Caco-2 (cell line): ENCODE measurements at regions not wholly inside any gene's neighbourhood (a gene's known extent, or its start where the extent isn't known, plus 50 kb on each side); places are given as distances from the start of the nearest gene placed in this dataset.

Experiments used
- BruUV-seq: library from RNA; stranded (reverse); fragments of 400-500 nt; replicated peaks from 2 replicates; lab custom pipeline; 2021; lab: Mats Ljungman, UMichigan
- CTCF ChIA-PET: fragments of 300-600 bp; sonication (Branson Sonifier 250); formaldehyde crosslinking; loops from one replicate; lab custom pipeline; 2022; ENCODE audit warnings: antibody characterized with exemption; lab: Charles Lee
- POLR2A ChIA-PET: fragments of 300-600 bp; sonication (Branson Sonifier 250); formaldehyde crosslinking; loops from one replicate; lab custom pipeline; 2022; ENCODE audit warnings: antibody characterized with exemption; lab: Charles Lee
- DNase-seq, 2 experiments: peaks; one replicate each; pipeline versions ENCODE4 v3.0.0 to v3.0.0-alpha.2; 2020 to 2022
- H3K27me3 ChIP-seq: replicated peaks from 2 replicates; pipeline ENCODE4 v1.6.0; 2011; ENCODE audit warnings: low read length; ENCODE audit not compliant: control insufficient read depth, insufficient read depth
- H3K36me3 ChIP-seq: 2 replicates; pipeline ENCODE4 v1.5.1; 2011; ENCODE audit warnings: low read length; ENCODE audit not compliant: control insufficient read depth, insufficient read depth
- H3K4me1 ChIP-seq: fragments of 250-450 bp; sonication (Bioruptor Pico); 2 replicates; pipeline ENCODE4 v1.5.1; 2020; ENCODE audit warnings: mild to moderate bottlenecking
- H3K4me3 ChIP-seq: 2 replicates; pipeline ENCODE4 v1.5.1; 2011; ENCODE audit warnings: low read depth, mild to moderate bottlenecking, control low read depth, low read length
- H3K9me3 ChIP-seq: fragments of 250-450 bp; sonication (Bioruptor Pico); 2 replicates; pipeline ENCODE4 v1.5.1; 2020; ENCODE audit warnings: mild to moderate bottlenecking, moderate library complexity
- H3K27ac Mint-ChIP-seq: one replicate; pipeline ENCODE4 v1.8.0; 2022; ENCODE audit warnings: mixed read lengths; ENCODE audit not compliant: unreplicated experiment
- H3K27me3 Mint-ChIP-seq: one replicate; pipeline ENCODE4 v1.8.0; 2022; ENCODE audit warnings: mixed read lengths; ENCODE audit not compliant: insufficient read depth, unreplicated experiment
- H3K36me3 Mint-ChIP-seq: one replicate; pipeline ENCODE4 v1.8.0; 2022; ENCODE audit warnings: mild to moderate bottlenecking, mixed read lengths; ENCODE audit not compliant: insufficient read depth, unreplicated experiment
- H3K4me1 Mint-ChIP-seq: one replicate; pipeline ENCODE4 v1.8.0; 2022; ENCODE audit warnings: low read depth, mixed read lengths; ENCODE audit not compliant: unreplicated experiment
- H3K4me3 Mint-ChIP-seq: one replicate; pipeline ENCODE4 v1.8.0; 2022; ENCODE audit warnings: mild to moderate bottlenecking, moderate library complexity, mixed read lengths; ENCODE audit not compliant: unreplicated experiment
- H3K9me3 Mint-ChIP-seq: one replicate; pipeline ENCODE4 v1.8.0; 2022; ENCODE audit warnings: mixed read lengths; ENCODE audit not compliant: unreplicated experiment
- intact Hi-C: fragments of 100-400 bp; cut with micrococcal nuclease; formaldehyde crosslinking; loops from one replicate; pipeline ENCODE4 v1.10.0; 2022; ENCODE audit not compliant: unreplicated experiment
- TF ChIP-seq, protein P1 (sequence below), 2 experiments: fragments of 200-600 bp in 1 of 2; IDR thresholded peaks; 1 replicate in 1 of 2; 2 replicates in 1 of 2; pipeline versions ENCODE4 v1.5.1 to v1.8.0; 2011 to 2022; ENCODE audit warnings: antibody characterized with exemption in 1 of 2, control low read depth in 1 of 2, inconsistent platforms in 1 of 2, low read depth in 1 of 2, low read length in 1 of 2, mild to moderate bottlenecking in 1 of 2, moderate library complexity in 1 of 2; ENCODE audit not compliant: insufficient read depth in 1 of 2, severe bottlenecking in 1 of 2, unreplicated experiment in 1 of 2

DNA sequence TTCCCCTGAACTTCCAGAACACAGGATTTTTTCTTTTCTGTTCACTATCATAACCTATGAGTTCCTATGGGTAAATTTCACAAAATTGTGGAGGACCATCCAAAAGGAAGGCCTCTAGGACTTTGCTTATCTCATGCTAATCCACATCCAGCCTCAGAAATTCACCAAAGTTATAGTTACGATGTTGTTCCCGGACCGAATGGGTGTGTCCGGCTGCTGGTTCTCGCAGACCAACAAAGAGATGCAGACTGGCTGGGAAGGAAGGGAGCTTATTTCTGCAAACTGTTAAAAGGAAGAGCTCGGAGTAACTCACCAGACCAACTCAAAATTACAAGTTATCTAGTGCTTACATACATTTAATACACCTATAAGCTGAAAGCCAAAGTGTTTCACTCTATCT, 882.9 kb upstream of the SPRY2 start:
- POLR2A ChIA-PET = no interaction called here
- Mint-ChIP-seq H3K27ac (peak overlapping the region; percentile 63), H3K4me1 (peaks cover 9% of the 10 kb centered on the region), H3K27me3 (no peaks in the 10 kb centered on the region), H3K4me3 (no peak overlapping the region), H3K9me3 (peaks cover 26% of the 10 kb centered on the region), H3K36me3 (peaks cover 4% of the 10 kb centered on the region)
- BruUV-seq = no TSS peak
- Histone ChIP-seq H3K9me3 (no peaks in the 10 kb centered on the region), H3K36me3 (no peaks in the 10 kb centered on the region; the same call in 1 of the 2 replicates), H3K4me1 (peaks cover 14% of the 10 kb centered on the region), H3K27me3 (no peaks in the 10 kb centered on the region), H3K4me3 (no peak overlapping the region)
- CTCF ChIA-PET = no interaction called here
- TF ChIP-seq, protein P1, sequence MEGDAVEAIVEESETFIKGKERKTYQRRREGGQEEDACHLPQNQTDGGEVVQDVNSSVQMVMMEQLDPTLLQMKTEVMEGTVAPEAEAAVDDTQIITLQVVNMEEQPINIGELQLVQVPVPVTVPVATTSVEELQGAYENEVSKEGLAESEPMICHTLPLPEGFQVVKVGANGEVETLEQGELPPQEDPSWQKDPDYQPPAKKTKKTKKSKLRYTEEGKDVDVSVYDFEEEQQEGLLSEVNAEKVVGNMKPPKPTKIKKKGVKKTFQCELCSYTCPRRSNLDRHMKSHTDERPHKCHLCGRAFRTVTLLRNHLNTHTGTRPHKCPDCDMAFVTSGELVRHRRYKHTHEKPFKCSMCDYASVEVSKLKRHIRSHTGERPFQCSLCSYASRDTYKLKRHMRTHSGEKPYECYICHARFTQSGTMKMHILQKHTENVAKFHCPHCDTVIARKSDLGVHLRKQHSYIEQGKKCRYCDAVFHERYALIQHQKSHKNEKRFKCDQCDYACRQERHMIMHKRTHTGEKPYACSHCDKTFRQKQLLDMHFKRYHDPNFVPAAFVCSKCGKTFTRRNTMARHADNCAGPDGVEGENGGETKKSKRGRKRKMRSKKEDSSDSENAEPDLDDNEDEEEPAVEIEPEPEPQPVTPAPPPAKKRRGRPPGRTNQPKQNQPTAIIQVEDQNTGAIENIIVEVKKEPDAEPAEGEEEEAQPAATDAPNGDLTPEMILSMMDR (IDR thresholded peaks at IDR 0.05; ENCODE audit: insufficient read depth in 1 of 2, low read depth in 1 of 2, low read length in 1 of 2, severe bottlenecking in 1 of 2, unreplicated experiment in 1 of 2) = no peak
- no peak for DNase-seq
- intact Hi-C loops = no loop called here

DNA sequence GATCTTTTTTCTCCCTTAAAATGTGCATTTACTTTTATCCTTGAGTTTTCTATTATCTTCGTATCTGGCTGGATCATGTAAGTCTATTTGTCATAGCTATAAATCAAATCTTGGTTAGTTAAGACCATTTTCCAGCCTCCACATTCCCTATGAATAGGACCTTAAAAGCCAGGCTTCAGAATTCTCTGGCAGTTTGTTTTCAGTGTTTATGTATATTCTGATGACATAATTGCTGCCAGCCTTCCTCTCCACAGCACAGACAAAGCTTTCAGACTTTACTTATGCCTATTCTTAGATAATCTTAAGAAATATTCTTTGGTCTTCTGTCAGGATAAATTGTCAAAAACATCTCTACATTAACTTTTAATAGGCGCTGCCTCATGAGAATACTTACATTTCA, 870.8 kb upstream of the SPRY2 start:
- ChIA-PET CTCF (no interaction called here), POLR2A (no interaction called here)
- Mint-ChIP-seq H3K4me3 (no peak overlapping the region), H3K27ac (no peak overlapping the region), H3K36me3 (no peaks in the 10 kb centered on the region), H3K9me3 (peaks cover 4% of the 10 kb centered on the region), H3K27me3 (no peaks in the 10 kb centered on the region), H3K4me1 (peaks cover 6% of the 10 kb centered on the region)
- no peak for DNase-seq
- no peak overlapping the region for H3K4me3 ChIP-seq
- H3K27me3 ChIP-seq = no peaks in the 10 kb centered on the region
- no peaks in the 10 kb centered on the region for H3K9me3 ChIP-seq
- H3K36me3 ChIP-seq = no peaks in the 10 kb centered on the region
- TF ChIP-seq, protein P1 (IDR thresholded peaks at IDR 0.05; ENCODE audit: insufficient read depth in 1 of 2, low read depth in 1 of 2, low read length in 1 of 2, severe bottlenecking in 1 of 2, unreplicated experiment in 1 of 2) = no peak
- H3K4me1 ChIP-seq = no peaks in the 10 kb centered on the region
- no TSS peak for BruUV-seq
- intact Hi-C loops = no loop called here

GRCh38 chr13:81207636-81208035, 866.7 kb upstream of the SPRY2 start:
- Histone ChIP-seq H3K4me1 (no peaks in the 10 kb centered on the region), H3K27me3 (no peaks in the 10 kb centered on the region), H3K9me3 (peaks cover 3% of the 10 kb centered on the region; the same call in 1 of the 2 replicates), H3K4me3 (no peak overlapping the region), H3K36me3 (no peaks in the 10 kb centered on the region)
- H3K4me1 Mint-ChIP-seq = peaks cover 6% of the 10 kb centered on the region
- no peaks in the 10 kb centered on the region for H3K36me3 Mint-ChIP-seq
- H3K27me3 Mint-ChIP-seq = no peaks in the 10 kb centered on the region
- no peak overlapping the region for H3K4me3 Mint-ChIP-seq
- BruUV-seq = no TSS peak
- TF ChIP-seq, protein P1 (IDR thresholded peaks at IDR 0.05; ENCODE audit: insufficient read depth in 1 of 2, low read depth in 1 of 2, low read length in 1 of 2, severe bottlenecking in 1 of 2, unreplicated experiment in 1 of 2) = no peak
- H3K9me3 Mint-ChIP-seq = peaks cover 19% of the 10 kb centered on the region
- intact Hi-C loops = no loop called here
- ChIA-PET POLR2A (interaction anchor here (0.6 kb wide), 1 partner anchor 21 kb away, joined by 8 read pairs; no protein-coding TSS in a partner anchor), CTCF (no interaction called here)
- H3K27ac Mint-ChIP-seq = no peak overlapping the region
- DNase-seq = no peak
